22Rv1 (cell line): ENCODE measurements at regions not wholly inside any gene's neighbourhood (a gene's known extent, or its start where the extent isn't known, plus 50 kb on each side); places are given as distances from the start of the nearest gene placed in this dataset.

Experiments used
- H3K27ac ChIP-seq: fragments of 450-650 bp; 2 replicates; pipeline ENCODE4 v1.5.1; 2017
- CTCF ChIP-seq: fragments of 450-650 bp; IDR thresholded peaks from 2 replicates; pipeline ENCODE4 v1.5.1; 2017; ENCODE audit warnings: mild to moderate bottlenecking
- ZFX ChIP-seq: fragments of 450-650 bp; IDR thresholded peaks from 2 replicates; pipeline ENCODE4 v1.6.1; 2017; ENCODE audit warnings: antibody characterized with exemption, borderline replicate concordance

GRCh38 chr5:40030661-40031060 is 605.9 kb upstream of the DAB2 start:
- no peak overlapping the region for H3K27ac ChIP-seq
- no peak for TF ChIP-seq ZFX
- TF ChIP-seq CTCF: no peak

GRCh38 chr5:40029711-40030495 is 605.1 kb upstream of the DAB2 start:
- no peak for TF ChIP-seq CTCF
- no peak overlapping the region for H3K27ac ChIP-seq

GRCh38 chr5:40027400-40027799 is 602.6 kb upstream of the DAB2 start:
- TF ChIP-seq CTCF (no peak), ZFX (no peak)

GRCh38 chr5:40025586-40025985 is 600.8 kb upstream of the DAB2 start:
- no peak overlapping the region for H3K27ac ChIP-seq
- no peak for TF ChIP-seq CTCF
- no peak for TF ChIP-seq ZFX

More at GRCh38 chr5:40027400-40027799, 602.6 kb upstream of the DAB2 start:
- no peak overlapping the region for H3K27ac ChIP-seq

GRCh38 chr5:40022057-40022456 is 597.3 kb upstream of the DAB2 start:
- H3K27ac ChIP-seq: no peak overlapping the region
- TF ChIP-seq CTCF: no peak
- no peak for TF ChIP-seq ZFX

- TF ChIP-seq ZFX (no peak), CTCF (0 out of 2 replicates have a peak, but pooled peaks have one; percentile 13)
- H3K27ac ChIP-seq: no peak overlapping the region
Observed at GRCh38 chr5:40021007-40021406, 596.2 kb upstream of the DAB2 start.

GRCh38 chr5:40017918-40018317 is 593.1 kb upstream of the DAB2 start:
- no peak overlapping the region for H3K27ac ChIP-seq
- TF ChIP-seq ZFX: no peak
- no peak for TF ChIP-seq CTCF
